ENCODE measurements at regions not wholly inside any gene's neighbourhood (a gene's known extent, or its start where the extent isn't known, plus 50 kb on each side); places are given as distances from the start of the nearest gene placed in this dataset.
A peak's percentile ranks its signal among the peaks of the same experiment; 100 is the strongest.

- Histone ChIP-seq H3K4me2 (no peak overlapping the region), H3K27ac (ENCODE audit: low read depth) (no peak overlapping the region), H3K9me2 (ENCODE audit: insufficient read depth) (no peaks in the 10 kb centered on the region), H3K4me1 (ENCODE audit: insufficient read depth) (no peaks in the 10 kb centered on the region), H3K36me3 (ENCODE audit: insufficient read depth) (no peaks in the 10 kb centered on the region), H2AFZ (no peak overlapping the region), H3F3A (replicated peaks; ENCODE audit: low read depth) (no peaks in the 10 kb centered on the region), H3K79me2 (replicated peaks; ENCODE audit: insufficient read depth) (no peaks in the 10 kb centered on the region), H3K4me3 (no peak overlapping the region), H4K20me1 (replicated peaks; ENCODE audit: insufficient read depth) (no peaks in the 10 kb centered on the region), H3K27me3 (ENCODE audit: insufficient read depth) (no peaks in the 10 kb centered on the region)
- Mint-ChIP-seq H3K4me1 (no peaks in the 10 kb centered on the region), H3K27me3 (ENCODE audit: insufficient read depth, low read depth, poor library complexity) (no peaks in the 10 kb centered on the region), H3K27ac (no peak overlapping the region), H3K36me3 (ENCODE audit: low read depth) (no peaks in the 10 kb centered on the region), H3K4me3 (no peak overlapping the region), H3K9me3 (no peaks in the 10 kb centered on the region)
- ATAC-seq (no peak), DNase-seq (ENCODE audit: low spot score) (no peak)
- TF ChIP-seq ZNF462 (CRISPR knock-in tag; IDR thresholded peaks at IDR 0.05): no peak
- TF ChIP-seq EZH2 (IDR thresholded peaks at IDR 0.05; ENCODE audit: low read depth, unreplicated experiment): no peak
Measured at GRCh38 chr7:125492521-125492920, 562.9 kb upstream of the POT1 start.

- Histone ChIP-seq H3K27ac (ENCODE audit: low read depth) (no peak overlapping the region), H3K79me2 (replicated peaks; ENCODE audit: insufficient read depth) (no peaks in the 10 kb centered on the region), H3K4me1 (ENCODE audit: insufficient read depth) (no peaks in the 10 kb centered on the region), H3F3A (replicated peaks; ENCODE audit: low read depth) (no peaks in the 10 kb centered on the region), H3K9me2 (ENCODE audit: insufficient read depth) (no peaks in the 10 kb centered on the region), H3K4me3 (no peak overlapping the region), H3K4me2 (no peak overlapping the region), H3K36me3 (ENCODE audit: insufficient read depth) (no peaks in the 10 kb centered on the region), H2AFZ (0 out of 2 replicates have a peak overlapping the region, but pooled peaks have one; percentile 2), H4K20me1 (replicated peaks; ENCODE audit: insufficient read depth) (no peaks in the 10 kb centered on the region), H3K27me3 (ENCODE audit: insufficient read depth) (no peaks in the 10 kb centered on the region)
- H3K4me1 Mint-ChIP-seq: no peaks in the 10 kb centered on the region
- H3K36me3 Mint-ChIP-seq (ENCODE audit: low read depth): no peaks in the 10 kb centered on the region
- DNase-seq (ENCODE audit: low spot score) (no peak), ATAC-seq (no peak)
- H3K4me3 Mint-ChIP-seq: no peak overlapping the region
- H3K9me3 Mint-ChIP-seq: no peaks in the 10 kb centered on the region
- H3K27me3 Mint-ChIP-seq (ENCODE audit: insufficient read depth, low read depth, poor library complexity): no peaks in the 10 kb centered on the region
- H3K27ac Mint-ChIP-seq: no peak overlapping the region
- TF ChIP-seq ZNF114 (CRISPR knock-in tag; IDR thresholded peaks at IDR 0.05): no peak
- no peak for TF ChIP-seq CREB1 (CRISPR knock-in tag; IDR thresholded peaks at IDR 0.05; ENCODE audit: low read depth)
- TF ChIP-seq ZNF462 (CRISPR knock-in tag; IDR thresholded peaks at IDR 0.05): no peak
Measured at GRCh38 chr7:125491137-125491536, 561.5 kb upstream of the POT1 start.

All from GM23338 (cell line).